ENCODE measurements at regions not wholly inside any gene's neighbourhood (a gene's known extent, or its start where the extent isn't known, plus 50 kb on each side); places are given as distances from the start of the nearest gene placed in this dataset.
"Not testable (repeated sequence)": the region's sequence is repeated elsewhere in the genome, so short reads cannot be mapped to it uniquely, and the experiment has no call there.

GRCh38 chr3:73827204-73827603 is 202.5 kb upstream of the PDZRN3 start:
- Mint-ChIP-seq H3K4me1 (no peaks in the 10 kb centered on the region), H3K27ac (no peak overlapping the region), H3K4me3 (no peak overlapping the region), H3K36me3 (peaks cover 6% of the 10 kb centered on the region), H3K27me3 (ENCODE audit: low read depth) (no peaks in the 10 kb centered on the region), H3K9me3 (peaks cover 14% of the 10 kb centered on the region)
- DNase-seq (ENCODE audit: low spot score) (no peak), ATAC-seq (no peak)
- CTCF ChIA-PET, result interaction anchor here (1.0 kb wide), 1 partner anchor 319 kb away, joined by 3 read pairs; no protein-coding TSS in a partner anchor
- POLR2A ChIA-PET, result interaction anchor here (1.2 kb wide), 1 partner anchor 14 kb away, joined by 3 read pairs; no protein-coding TSS in a partner anchor
- TF ChIP-seq, protein P1, sequence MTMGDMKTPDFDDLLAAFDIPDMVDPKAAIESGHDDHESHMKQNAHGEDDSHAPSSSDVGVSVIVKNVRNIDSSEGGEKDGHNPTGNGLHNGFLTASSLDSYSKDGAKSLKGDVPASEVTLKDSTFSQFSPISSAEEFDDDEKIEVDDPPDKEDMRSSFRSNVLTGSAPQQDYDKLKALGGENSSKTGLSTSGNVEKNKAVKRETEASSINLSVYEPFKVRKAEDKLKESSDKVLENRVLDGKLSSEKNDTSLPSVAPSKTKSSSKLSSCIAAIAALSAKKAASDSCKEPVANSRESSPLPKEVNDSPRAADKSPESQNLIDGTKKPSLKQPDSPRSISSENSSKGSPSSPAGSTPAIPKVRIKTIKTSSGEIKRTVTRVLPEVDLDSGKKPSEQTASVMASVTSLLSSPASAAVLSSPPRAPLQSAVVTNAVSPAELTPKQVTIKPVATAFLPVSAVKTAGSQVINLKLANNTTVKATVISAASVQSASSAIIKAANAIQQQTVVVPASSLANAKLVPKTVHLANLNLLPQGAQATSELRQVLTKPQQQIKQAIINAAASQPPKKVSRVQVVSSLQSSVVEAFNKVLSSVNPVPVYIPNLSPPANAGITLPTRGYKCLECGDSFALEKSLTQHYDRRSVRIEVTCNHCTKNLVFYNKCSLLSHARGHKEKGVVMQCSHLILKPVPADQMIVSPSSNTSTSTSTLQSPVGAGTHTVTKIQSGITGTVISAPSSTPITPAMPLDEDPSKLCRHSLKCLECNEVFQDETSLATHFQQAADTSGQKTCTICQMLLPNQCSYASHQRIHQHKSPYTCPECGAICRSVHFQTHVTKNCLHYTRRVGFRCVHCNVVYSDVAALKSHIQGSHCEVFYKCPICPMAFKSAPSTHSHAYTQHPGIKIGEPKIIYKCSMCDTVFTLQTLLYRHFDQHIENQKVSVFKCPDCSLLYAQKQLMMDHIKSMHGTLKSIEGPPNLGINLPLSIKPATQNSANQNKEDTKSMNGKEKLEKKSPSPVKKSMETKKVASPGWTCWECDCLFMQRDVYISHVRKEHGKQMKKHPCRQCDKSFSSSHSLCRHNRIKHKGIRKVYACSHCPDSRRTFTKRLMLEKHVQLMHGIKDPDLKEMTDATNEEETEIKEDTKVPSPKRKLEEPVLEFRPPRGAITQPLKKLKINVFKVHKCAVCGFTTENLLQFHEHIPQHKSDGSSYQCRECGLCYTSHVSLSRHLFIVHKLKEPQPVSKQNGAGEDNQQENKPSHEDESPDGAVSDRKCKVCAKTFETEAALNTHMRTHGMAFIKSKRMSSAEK (CRISPR knock-in tag; IDR thresholded peaks at IDR 0.05; ENCODE audit: borderline replicate concordance), result no peak
- TF ChIP-seq, protein P2, sequence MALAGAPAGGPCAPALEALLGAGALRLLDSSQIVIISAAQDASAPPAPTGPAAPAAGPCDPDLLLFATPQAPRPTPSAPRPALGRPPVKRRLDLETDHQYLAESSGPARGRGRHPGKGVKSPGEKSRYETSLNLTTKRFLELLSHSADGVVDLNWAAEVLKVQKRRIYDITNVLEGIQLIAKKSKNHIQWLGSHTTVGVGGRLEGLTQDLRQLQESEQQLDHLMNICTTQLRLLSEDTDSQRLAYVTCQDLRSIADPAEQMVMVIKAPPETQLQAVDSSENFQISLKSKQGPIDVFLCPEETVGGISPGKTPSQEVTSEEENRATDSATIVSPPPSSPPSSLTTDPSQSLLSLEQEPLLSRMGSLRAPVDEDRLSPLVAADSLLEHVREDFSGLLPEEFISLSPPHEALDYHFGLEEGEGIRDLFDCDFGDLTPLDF (CRISPR knock-in tag; IDR thresholded peaks at IDR 0.05), result no peak
- no peak for TF ChIP-seq ZNF263 (CRISPR knock-in tag; IDR thresholded peaks at IDR 0.05; ENCODE audit: low read depth)
- no peak for TF ChIP-seq ESRRA (CRISPR knock-in tag; IDR thresholded peaks at IDR 0.05; ENCODE audit: borderline replicate concordance)
- TF ChIP-seq USF2 (CRISPR knock-in tag; IDR thresholded peaks at IDR 0.05), result no peak
- TF ChIP-seq SMAD4 (CRISPR knock-in tag; IDR thresholded peaks at IDR 0.05), result no peak
- TF ChIP-seq EMX1 (CRISPR knock-in tag; IDR thresholded peaks at IDR 0.05), result no peak
- TF ChIP-seq AFF4 (CRISPR knock-in tag; IDR thresholded peaks at IDR 0.05; ENCODE audit: borderline replicate concordance), result no peak
- no peak for TF ChIP-seq ZSCAN18 (CRISPR knock-in tag; IDR thresholded peaks at IDR 0.05)
- no peak for TF ChIP-seq FOXP1 (CRISPR knock-in tag; IDR thresholded peaks at IDR 0.05; ENCODE audit: borderline replicate concordance)
- no peak for TF ChIP-seq FOXK1 (CRISPR knock-in tag; IDR thresholded peaks at IDR 0.05)
- TF ChIP-seq ZNF423 (CRISPR knock-in tag; IDR thresholded peaks at IDR 0.05), result no peak
- no peak for TF ChIP-seq ZNF317 (CRISPR knock-in tag; IDR thresholded peaks at IDR 0.05; ENCODE audit: borderline replicate concordance, low read depth)
- TF ChIP-seq NR2C2 (CRISPR knock-in tag; IDR thresholded peaks at IDR 0.05), result no peak
- no peak for TF ChIP-seq FOXJ3 (CRISPR knock-in tag; IDR thresholded peaks at IDR 0.05; ENCODE audit: borderline replicate concordance)
- TF ChIP-seq, protein P3, sequence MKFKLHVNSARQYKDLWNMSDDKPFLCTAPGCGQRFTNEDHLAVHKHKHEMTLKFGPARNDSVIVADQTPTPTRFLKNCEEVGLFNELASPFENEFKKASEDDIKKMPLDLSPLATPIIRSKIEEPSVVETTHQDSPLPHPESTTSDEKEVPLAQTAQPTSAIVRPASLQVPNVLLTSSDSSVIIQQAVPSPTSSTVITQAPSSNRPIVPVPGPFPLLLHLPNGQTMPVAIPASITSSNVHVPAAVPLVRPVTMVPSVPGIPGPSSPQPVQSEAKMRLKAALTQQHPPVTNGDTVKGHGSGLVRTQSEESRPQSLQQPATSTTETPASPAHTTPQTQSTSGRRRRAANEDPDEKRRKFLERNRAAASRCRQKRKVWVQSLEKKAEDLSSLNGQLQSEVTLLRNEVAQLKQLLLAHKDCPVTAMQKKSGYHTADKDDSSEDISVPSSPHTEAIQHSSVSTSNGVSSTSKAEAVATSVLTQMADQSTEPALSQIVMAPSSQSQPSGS (CRISPR knock-in tag; IDR thresholded peaks at IDR 0.05; ENCODE audit: borderline replicate concordance, low read depth), result no peak
- no peak for TF ChIP-seq ZNF425 (CRISPR knock-in tag; conservative IDR thresholded peaks at IDR 0.05)
- no peak for TF ChIP-seq NFE2L1 (CRISPR knock-in tag; IDR thresholded peaks at IDR 0.05)
- no peak for TF ChIP-seq TEAD4 (CRISPR knock-in tag; IDR thresholded peaks at IDR 0.05)
- no peak for TF ChIP-seq PRRX2 (CRISPR knock-in tag; IDR thresholded peaks at IDR 0.05)

DNA sequence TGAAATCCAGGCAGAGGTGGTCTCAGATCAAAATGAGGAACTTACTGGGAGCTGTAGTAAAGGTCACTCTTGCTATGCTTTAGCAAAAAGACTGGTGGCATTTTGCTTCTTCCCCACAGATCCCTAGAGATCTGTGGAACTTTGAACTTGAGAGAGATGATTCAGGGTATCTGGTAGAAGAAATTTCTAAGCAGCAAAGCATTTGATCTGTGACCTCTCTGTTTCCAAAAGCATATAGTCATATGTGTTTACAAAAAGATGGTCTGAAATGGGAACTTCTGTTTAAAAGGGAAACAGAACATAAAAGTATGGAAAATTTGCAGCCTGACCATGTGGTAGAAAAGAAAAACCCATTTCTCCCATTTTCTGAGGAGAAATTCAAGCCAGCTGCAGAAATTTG is 196.2 kb upstream of the PDZRN3 start:
- ATAC-seq; H3K27ac Mint-ChIP-seq; POLR2A ChIA-PET; H3K27me3 Mint-ChIP-seq (ENCODE audit: low read depth); H3K4me3 Mint-ChIP-seq; DNase-seq (ENCODE audit: low spot score); CTCF ChIA-PET: not testable (repeated sequence)
- peaks cover 15% of the 10 kb centered on the region for H3K4me1 Mint-ChIP-seq
- peaks cover 25% of the 10 kb centered on the region for H3K36me3 Mint-ChIP-seq
- H3K9me3 Mint-ChIP-seq, result peaks cover 35% of the 10 kb centered on the region
